ENCODE measurements at regions not wholly inside any gene's neighbourhood (a gene's known extent, or its start where the extent isn't known, plus 50 kb on each side); places are given as distances from the start of the nearest gene placed in this dataset.

- TF ChIP-seq CTCF (IDR thresholded peaks at IDR 0.05) (no peak), MAX (CRISPR knock-in tag; IDR thresholded peaks at IDR 0.05) (no peak), ERG (CRISPR knock-in tag; IDR thresholded peaks at IDR 0.05) (no peak), NFE2L1 (CRISPR knock-in tag; IDR thresholded peaks at IDR 0.05) (no peak), RORB (CRISPR knock-in tag; IDR thresholded peaks at IDR 0.05) (no peak), JUN (CRISPR knock-in tag; IDR thresholded peaks at IDR 0.05) (no peak), ETV6 (CRISPR knock-in tag; IDR thresholded peaks at IDR 0.05) (no peak)
These were observed 66.8 kb upstream of the BACH1 start for GRCh38 chr21:29231756-29232529.
